HG02884 (cell line): ENCODE measurements at regions not wholly inside any gene's neighbourhood (a gene's known extent, or its start where the extent isn't known, plus 50 kb on each side); places are given as distances from the start of the nearest gene placed in this dataset.

ENCODE experiments used
- ATAC-seq: cut with Tn5 transposase; IDR thresholded peaks from one replicate; pipeline ENCODE4 v1.9.1; 2021; ENCODE audit warnings: mild to moderate bottlenecking, moderate library complexity; ENCODE audit not compliant: unreplicated experiment

DNA sequence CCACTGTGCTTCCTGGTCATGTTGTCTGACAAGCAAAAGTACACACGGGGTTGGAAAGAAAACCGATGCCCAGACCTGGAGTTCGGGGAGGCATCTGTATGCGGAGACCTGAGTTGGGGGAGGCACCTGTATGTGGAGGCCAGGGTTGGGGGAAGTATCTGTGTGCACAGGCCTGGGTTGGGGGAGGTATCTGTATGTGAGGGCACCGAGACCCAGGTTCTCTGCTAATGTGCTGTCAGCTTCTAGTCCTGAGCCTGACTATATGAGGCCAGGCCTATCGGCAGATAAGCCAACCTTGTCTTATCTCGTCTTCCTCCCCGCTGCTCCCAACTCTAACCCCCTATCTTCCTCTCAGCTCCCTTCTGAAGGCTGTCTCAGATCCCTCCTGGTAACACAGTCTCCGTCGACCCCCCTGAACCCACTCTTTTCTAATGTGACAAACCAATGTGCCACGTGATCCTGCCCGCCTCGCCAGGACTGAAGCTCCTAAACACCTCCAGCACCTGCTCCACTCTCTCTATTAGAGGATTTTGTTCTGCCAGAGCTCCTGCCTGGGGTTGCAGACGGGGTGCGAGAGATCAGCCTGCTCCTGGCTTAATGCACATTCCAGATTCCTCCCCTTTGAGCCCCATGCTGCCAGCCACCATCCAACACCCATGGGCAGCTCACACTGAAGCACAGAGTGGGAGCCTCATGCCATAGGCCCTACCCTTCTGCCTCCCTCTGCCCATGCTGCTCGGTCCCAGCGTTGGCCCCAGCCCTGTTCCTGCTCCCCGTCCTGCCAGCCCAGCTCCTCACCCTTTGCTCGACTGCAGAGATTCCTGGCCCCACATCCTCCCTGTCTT lies 188.4 kb downstream of the SH3BP4 start:
- no peak for ATAC-seq

DNA sequence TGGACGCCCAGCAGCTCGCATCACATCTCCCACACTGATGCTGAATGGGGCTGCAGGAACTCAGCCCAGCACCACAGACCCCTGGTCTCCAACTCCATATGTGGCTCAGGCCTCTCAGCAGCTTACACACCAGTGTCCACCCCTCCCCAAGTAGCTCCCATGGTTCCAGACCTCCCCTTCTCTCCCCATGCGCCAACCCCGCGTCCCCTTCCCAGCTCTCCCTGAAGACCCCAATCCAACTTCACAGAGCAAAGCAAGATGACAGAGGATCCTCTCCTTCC lies 188.9 kb downstream of the SH3BP4 start:
- ATAC-seq, result no peak

DNA sequence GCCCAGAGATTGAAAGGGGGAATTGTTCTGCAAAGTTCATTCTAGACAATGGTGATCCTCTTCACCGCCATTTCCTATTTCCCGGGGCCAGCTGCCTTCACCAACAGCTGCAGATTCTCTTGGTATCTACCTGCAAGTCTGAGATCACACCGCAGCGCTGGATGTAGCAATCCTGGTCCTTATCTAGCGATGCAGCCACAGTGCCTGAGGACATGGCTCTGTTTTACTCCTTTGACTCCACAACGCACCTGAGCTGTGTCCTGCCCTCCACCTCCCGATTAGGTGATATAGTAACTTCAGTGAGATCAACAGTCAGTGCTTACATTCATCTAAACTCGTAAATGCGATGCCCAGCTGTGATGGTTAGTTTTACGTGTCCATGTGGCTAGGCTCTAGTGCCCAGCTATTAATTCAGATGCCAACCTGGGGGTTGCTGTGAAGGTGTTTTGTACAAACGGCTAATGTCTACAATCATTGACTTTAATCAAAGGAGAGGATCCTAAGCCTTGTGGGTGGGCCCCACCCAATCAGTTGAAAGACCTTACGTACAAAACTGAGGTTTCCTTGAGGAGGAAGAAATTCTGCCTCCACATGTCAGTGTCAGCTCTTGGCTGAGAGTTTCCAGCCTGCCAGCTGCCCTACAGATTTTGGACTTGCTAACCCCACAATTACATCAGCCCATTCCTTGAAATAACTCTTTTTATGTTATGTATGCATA lies 189.8 kb downstream of the SH3BP4 start:
- no peak for ATAC-seq

- ATAC-seq, result no peak
These were observed 190.8 kb downstream of the SH3BP4 start for GRCh38 chr2:235142601-235143000.

- ATAC-seq, result no peak
These were observed 192.0 kb downstream of the SH3BP4 start for GRCh38 chr2:235143789-235144188.

- no peak for ATAC-seq
These were observed 192.5 kb downstream of the SH3BP4 start for GRCh38 chr2:235144291-235144690.

DNA sequence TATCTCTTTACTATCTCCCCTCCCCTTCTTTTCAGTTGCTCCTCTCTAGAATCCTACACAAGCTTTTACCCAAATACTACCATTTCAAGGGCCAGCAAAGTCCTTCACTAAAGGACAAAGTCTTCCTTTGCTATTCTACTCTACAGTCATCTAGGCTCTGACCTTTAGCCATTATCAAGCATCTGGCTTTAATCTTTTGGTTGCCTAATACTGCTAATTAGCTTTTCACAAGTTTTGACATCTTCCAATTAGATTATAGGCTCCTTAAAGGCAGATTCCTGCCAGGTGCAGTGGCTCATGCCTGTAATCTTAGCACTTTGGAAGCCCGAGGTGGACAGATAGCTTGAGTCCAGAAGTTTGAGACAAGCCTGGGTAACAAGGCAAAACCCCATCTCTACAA lies 194.4 kb downstream of the SH3BP4 start:
- no peak for ATAC-seq

GRCh38 chr2:235146871-235147565 lies 195.2 kb downstream of the SH3BP4 start:
- ATAC-seq, result no peak

DNA sequence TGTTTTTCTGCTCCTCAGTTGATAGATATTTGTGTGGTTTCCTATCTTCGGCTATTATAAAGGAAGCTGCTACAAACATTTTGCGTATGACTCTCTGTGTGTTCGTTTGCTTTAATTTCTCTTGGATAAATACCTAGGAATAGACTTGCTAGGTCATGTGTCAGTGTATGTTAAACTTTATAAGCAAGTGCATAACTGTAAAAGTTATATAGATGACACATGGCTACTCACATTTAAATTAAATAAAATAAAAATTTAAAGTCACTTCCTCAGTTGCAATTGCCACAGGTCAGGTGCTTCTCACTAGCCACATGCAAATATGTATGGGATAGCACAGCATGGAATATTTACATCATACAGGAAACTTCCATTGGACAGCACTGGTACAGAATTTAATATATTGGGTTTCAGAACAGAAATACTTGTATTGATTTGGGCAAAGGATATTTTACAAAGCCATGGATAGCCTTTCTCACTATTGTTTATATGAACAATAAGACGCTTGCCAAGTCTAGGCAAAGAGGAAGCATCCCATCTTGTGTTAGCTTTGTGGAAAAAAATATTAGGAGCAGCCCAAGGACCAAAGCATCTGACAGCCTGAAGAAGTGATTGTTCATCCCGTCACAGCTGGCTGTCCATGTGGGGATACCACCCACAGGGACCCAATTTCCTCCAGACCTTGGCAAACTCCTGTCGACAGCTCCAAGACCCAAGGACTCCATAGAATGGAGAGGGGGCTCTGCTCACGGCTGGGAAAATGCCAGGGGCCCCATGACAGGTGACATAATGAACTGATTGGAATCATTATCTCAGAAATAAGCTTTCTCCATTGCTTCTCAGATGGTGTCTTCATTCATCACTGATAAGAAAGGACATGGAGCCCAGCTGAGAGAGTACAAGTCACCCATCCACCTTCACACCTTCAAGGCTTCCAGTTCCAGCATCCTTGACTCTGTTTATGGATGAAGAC lies 196.7 kb downstream of the SH3BP4 start:
- ATAC-seq, result no peak

DNA sequence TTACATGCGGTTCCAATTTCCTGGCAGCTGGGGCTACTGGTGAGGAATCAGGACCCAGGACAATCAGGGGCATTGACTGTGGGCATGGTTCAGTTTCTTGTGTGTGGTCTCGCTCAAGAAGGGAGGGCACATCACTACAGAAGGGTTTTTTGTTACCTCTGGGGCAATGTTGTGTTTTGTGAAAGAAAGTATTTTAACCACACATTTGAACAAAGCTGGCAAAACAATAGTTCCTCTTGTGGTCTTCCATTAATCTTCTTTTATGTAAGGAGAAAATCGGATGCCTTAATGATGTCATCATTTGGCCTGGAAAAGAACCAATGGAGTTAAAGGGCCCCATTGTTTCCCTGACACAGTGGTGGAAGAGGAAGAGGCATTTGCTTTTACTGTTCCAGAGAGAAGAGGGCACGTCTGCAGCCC lies 197.4 kb downstream of the SH3BP4 start:
- no peak for ATAC-seq

DNA sequence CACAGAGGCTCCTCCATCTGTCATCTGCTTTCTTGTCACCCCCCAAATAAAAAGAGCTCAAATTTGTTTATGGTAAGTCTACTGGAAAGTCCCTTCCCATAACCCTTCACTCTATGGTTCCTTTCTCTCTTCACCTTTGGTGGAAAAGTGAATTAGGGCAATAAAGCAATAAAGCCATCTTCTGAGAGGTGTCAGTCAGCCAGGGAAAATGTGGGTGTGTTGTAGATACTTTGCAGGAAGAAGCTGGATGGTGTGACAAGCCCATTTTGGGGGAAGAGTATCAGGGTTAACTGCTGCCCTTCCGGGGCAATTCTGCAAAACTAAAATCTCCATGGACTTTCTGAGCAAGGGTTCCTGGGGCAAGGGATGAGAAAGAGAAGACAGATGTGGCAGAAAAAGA lies 197.9 kb downstream of the SH3BP4 start:
- ATAC-seq, result no peak

- ATAC-seq, result no peak
These were observed 199.3 kb downstream of the SH3BP4 start for GRCh38 chr2:235151152-235151551.

DNA sequence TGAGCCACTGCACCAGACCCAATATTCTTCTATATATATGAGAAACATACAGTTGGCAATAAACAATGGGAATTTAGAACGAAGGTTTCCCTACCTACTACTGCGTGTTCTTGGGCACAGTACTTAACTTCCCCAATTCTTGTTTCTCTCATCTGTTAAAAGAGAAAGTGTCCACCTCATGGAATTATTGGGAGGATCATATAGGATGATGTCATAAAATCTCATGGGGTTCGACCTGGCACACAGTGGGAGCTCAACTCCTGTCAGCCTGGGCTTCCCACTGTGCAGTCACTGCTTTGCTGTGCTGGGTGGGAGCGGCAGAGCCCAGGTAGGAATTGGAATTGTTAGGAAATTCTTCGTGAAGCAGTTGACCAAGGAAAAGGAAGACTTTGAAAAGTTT lies 203.3 kb downstream of the SH3BP4 start:
- ATAC-seq, result no peak

DNA sequence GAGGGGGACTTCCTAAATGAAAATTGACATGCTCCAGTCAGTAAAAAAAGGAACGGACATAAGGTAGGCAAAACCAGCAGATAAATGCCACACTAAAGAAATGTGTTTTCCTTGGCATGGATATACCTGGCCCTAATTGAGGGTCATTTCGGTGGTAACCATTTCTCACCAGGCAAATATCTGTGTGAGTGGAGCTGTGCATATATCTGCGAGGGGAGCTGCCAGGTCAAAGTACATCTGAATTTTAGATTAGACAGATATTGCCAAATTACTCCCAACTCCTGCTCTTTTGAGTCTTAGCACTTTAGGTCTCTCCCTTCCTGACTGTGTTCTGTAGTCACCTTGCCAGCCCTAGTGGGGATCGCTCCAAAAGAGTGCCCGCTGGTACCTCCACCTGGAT lies 204.2 kb downstream of the SH3BP4 start:
- ATAC-seq, result no peak

DNA sequence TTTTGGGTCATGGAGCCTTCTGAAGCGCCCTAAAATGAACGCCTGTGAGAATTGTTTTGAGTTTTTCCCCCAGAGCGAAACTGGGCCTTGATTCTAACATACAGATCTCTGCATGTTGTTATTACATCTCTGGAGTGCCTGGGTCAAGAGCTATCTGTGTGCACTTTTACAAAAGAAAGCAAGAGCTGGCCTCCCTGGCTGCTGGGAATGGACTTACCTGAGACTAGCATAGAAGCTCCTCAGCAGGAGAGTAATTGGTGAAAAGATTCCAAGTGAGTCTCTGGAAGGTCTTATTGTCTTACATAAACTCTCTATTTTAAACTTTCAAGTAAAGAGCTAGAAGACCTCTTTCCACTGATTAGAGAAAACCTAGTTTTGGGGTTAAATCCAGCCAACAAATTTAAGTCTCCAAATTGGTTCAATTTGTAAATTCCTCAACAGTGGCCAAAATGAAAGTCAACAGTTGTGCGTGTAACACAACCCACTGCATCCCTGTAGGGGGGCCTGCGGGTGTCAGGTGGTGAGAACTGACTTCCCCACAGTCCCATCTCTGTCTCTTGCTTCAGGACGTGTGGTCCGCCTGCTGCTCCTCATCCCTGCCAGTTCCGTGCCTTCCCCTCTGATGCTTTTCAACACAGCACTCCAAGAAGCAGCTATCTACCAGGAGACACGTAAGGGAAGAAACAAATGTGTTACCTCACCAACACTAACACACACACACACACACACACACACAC lies 206.1 kb downstream of the SH3BP4 start:
- ATAC-seq, result no peak

GRCh38 chr2:235160281-235160810 lies 208.5 kb downstream of the SH3BP4 start:
- ATAC-seq, result no peak

- no peak for ATAC-seq
These were observed 209.7 kb downstream of the SH3BP4 start for GRCh38 chr2:235161565-235161964.

GRCh38 chr2:235162082-235162836 lies 210.4 kb downstream of the SH3BP4 start:
- no peak for ATAC-seq

DNA sequence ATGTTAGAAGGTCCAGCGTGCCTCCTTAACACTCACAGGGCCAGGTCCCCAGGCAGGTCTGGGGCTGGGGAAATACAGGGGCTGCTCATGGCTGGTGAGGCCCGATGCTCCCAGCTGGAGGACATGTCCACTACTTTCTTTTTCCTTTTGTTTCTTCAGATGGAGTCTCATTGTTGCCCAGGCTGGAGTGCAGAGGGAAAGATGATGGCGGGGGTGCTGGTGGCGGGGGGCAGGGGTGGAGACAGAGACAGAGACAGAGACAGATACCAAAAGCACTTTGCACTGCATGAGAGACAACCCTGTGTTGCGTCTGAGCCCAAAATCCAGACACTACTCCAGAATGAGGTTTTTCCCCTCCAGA lies 211.0 kb downstream of the SH3BP4 start:
- ATAC-seq, result no peak
